Ammon's horn (tissue), 1 donor: ENCODE measurements at regions not wholly inside any gene's neighbourhood (a gene's known extent, or its start where the extent isn't known, plus 50 kb on each side); places are given as distances from the start of the nearest gene placed in this dataset.
"Not testable (repeated sequence)": the region's sequence is repeated elsewhere in the genome, so short reads cannot be mapped to it uniquely, and the experiment has no call there.

Experiments
- DNase-seq: peaks from one replicate; pipeline ENCODE4 v3.0.0-alpha.2; 2016; ENCODE audit warnings: low spot score

GRCh38 chr3:18546632-18547031 is 121.5 kb upstream of the SATB1 start:
- DNase-seq, result no peak

- no peak for DNase-seq
These were observed 119.0 kb upstream of the SATB1 start for GRCh38 chr3:18544146-18544545.

GRCh38 chr3:18538463-18539230 is 113.5 kb upstream of the SATB1 start:
- no peak for DNase-seq

GRCh38 chr3:18533039-18533438 is 107.9 kb upstream of the SATB1 start:
- DNase-seq, result no peak

- DNase-seq, result no peak
These were observed 106.5 kb upstream of the SATB1 start for GRCh38 chr3:18531662-18532061.

GRCh38 chr3:18529631-18530030 is 104.5 kb upstream of the SATB1 start:
- no peak for DNase-seq

- DNase-seq, result no peak
These were observed 102.6 kb upstream of the SATB1 start for GRCh38 chr3:18527691-18528090.

- no peak for DNase-seq
These were observed 101.5 kb upstream of the SATB1 start for GRCh38 chr3:18526667-18527066.

- DNase-seq, result not testable (repeated sequence)
These were observed 91.0 kb upstream of the SATB1 start for GRCh38 chr3:18516170-18516569.

- no peak for DNase-seq
These were observed 88.0 kb upstream of the SATB1 start for GRCh38 chr3:18513091-18513490.

- no peak for DNase-seq
These were observed 86.9 kb upstream of the SATB1 start for GRCh38 chr3:18512007-18512406.

GRCh38 chr3:18510947-18511346 is 85.8 kb upstream of the SATB1 start:
- no peak for DNase-seq

- no peak for DNase-seq
These were observed 82.2 kb upstream of the SATB1 start for GRCh38 chr3:18507333-18507732.

GRCh38 chr3:18505056-18505455 is 79.9 kb upstream of the SATB1 start:
- DNase-seq, result no peak

- peak; percentile 26 for DNase-seq
These were observed 76.7 kb upstream of the SATB1 start for GRCh38 chr3:18501679-18502343.

- no peak for DNase-seq
These were observed 75.2 kb upstream of the SATB1 start for GRCh38 chr3:18500322-18500721.

GRCh38 chr3:18499301-18499700 is 74.2 kb upstream of the SATB1 start:
- DNase-seq, result no peak

- DNase-seq, result no peak
These were observed 69.1 kb upstream of the SATB1 start for GRCh38 chr3:18494251-18494650.

GRCh38 chr3:18489939-18490338 is 64.8 kb upstream of the SATB1 start:
- DNase-seq, result no peak

- DNase-seq, result no peak
These were observed 58.1 kb upstream of the SATB1 start for GRCh38 chr3:18483226-18483625.

- no peak for DNase-seq
These were observed 56.9 kb upstream of the SATB1 start for GRCh38 chr3:18481946-18482548.

- DNase-seq, result no peak
These were observed 52.5 kb upstream of the SATB1 start for GRCh38 chr3:18477620-18478019.
